ENCODE measurements at regions not wholly inside any gene's neighbourhood (a gene's known extent, or its start where the extent isn't known, plus 50 kb on each side); places are given as distances from the start of the nearest gene placed in this dataset.

GRCh38 chr9:86602715-86603114, 248.5 kb upstream of the TUT7 start:
- TF ChIP-seq CTCF (IDR thresholded peaks at IDR 0.05; ENCODE audit: insufficient read depth, low read depth, low read length) (no peak), EZH2 (IDR thresholded peaks at IDR 0.05; ENCODE audit: insufficient read depth, low read length) (no peak)

Measured in astrocyte (in vitro differentiated cells and primary cell).